IMR-90 (cell line): ENCODE measurements at regions not wholly inside any gene's neighbourhood (a gene's known extent, or its start where the extent isn't known, plus 50 kb on each side); places are given as distances from the start of the nearest gene placed in this dataset.

Experiments
- ATAC-seq: fragments of 200-7000 bp; cut with Tn5 transposase; 2 replicates; pipeline ENCODE4 v1.9.1; 2020; ENCODE audit warnings: low read depth, mild to moderate bottlenecking, moderate library complexity
- BruUV-seq: library from RNA; stranded (reverse); fragments of 400-500 nt; replicated peaks from 2 replicates; lab custom pipeline; 2021; lab: Mats Ljungman, UMichigan
- CTCF ChIA-PET: fragments of 300-600 bp; formaldehyde crosslinking; extraction: SDS; loops from one replicate; lab custom pipeline; 2021; ENCODE audit warnings: antibody characterized with exemption; lab: Yijun Ruan, JAX
- POLR2A ChIA-PET: fragments of 300-600 bp; sonication (Branson Sonifier 250); formaldehyde crosslinking; loops from one replicate; lab custom pipeline; 2022; ENCODE audit warnings: antibody characterized with exemption; ENCODE audit not compliant: unreplicated experiment; lab: Charles Lee
- DNase-seq: peaks from one replicate; pipeline ENCODE4 v3.0.0; 2013
- H2AFZ ChIP-seq: replicated peaks from 2 replicates; pipeline ENCODE3; 2013; ENCODE audit warnings: low read length, mild to moderate bottlenecking; ENCODE audit not compliant: poor library complexity
- H2AK5ac ChIP-seq: 2 replicates; pipeline ENCODE4 v1.6.1; 2013; ENCODE audit warnings: low read depth, low read length, inconsistent platforms
- H2AK9ac ChIP-seq: replicated peaks from 2 replicates; pipeline ENCODE3; 2013; ENCODE audit warnings: mild to moderate bottlenecking, low read depth, low read length, moderate library complexity; ENCODE audit not compliant: poor library complexity
- H2BK120ac ChIP-seq: 2 replicates; pipeline ENCODE4 v1.6.1; 2013; ENCODE audit warnings: low read depth, low read length, inconsistent platforms
- H2BK15ac ChIP-seq: 3 replicates; pipeline ENCODE4 v1.6.1; 2013; ENCODE audit warnings: low read depth, low read length, inconsistent platforms
- H2BK20ac ChIP-seq: 2 replicates; pipeline ENCODE4 v1.6.1; 2013; ENCODE audit warnings: low read depth, mild to moderate bottlenecking, inconsistent platforms, low read length, moderate library complexity
- H2BK5ac ChIP-seq: 2 replicates; pipeline ENCODE4 v1.6.1; 2013; ENCODE audit warnings: mild to moderate bottlenecking, low read depth, low read length, inconsistent platforms; ENCODE audit not compliant: poor library complexity, severe bottlenecking
- H3K14ac ChIP-seq: replicated peaks from 2 replicates; pipeline ENCODE4 v1.6.1; 2013; ENCODE audit warnings: low read depth, low read length, inconsistent platforms
- H3K18ac ChIP-seq: 2 replicates; pipeline ENCODE4 v1.6.1; 2013; ENCODE audit warnings: low read depth, low read length, control low read depth
- H3K23ac ChIP-seq: 2 replicates; pipeline ENCODE4 v1.6.1; 2013; ENCODE audit warnings: low read depth, low read length, inconsistent platforms
- H3K27ac ChIP-seq: 2 replicates; pipeline ENCODE4 v1.5.1; 2013; ENCODE audit warnings: mild to moderate bottlenecking, control low read depth, low read length; ENCODE audit not compliant: insufficient read depth
- H3K27me3 ChIP-seq: 2 replicates; pipeline ENCODE4 v1.6.1; 2013; ENCODE audit warnings: low read length; ENCODE audit not compliant: control insufficient read depth, insufficient read depth
- H3K36me3 ChIP-seq: 2 replicates; pipeline ENCODE4 v1.6.1; 2013; ENCODE audit warnings: low read length, mixed read lengths; ENCODE audit not compliant: control insufficient read depth, insufficient read depth
- H3K4ac ChIP-seq: 2 replicates; pipeline ENCODE4 v1.6.1; 2013; ENCODE audit warnings: low read depth, low read length, inconsistent platforms
- H3K4me1 ChIP-seq: 2 replicates; pipeline ENCODE4 v1.6.1; 2013; ENCODE audit warnings: low read length, mixed read lengths; ENCODE audit not compliant: control insufficient read depth, insufficient read depth
- H3K4me2 ChIP-seq: 2 replicates; pipeline ENCODE4 v1.6.1; 2013; ENCODE audit warnings: low read depth, mild to moderate bottlenecking, control low read depth, low read length, moderate library complexity
- H3K4me3 ChIP-seq: 2 replicates; pipeline ENCODE4 v1.5.1; 2013; ENCODE audit warnings: low read depth, mild to moderate bottlenecking, control low read depth, low read length, moderate library complexity; ENCODE audit not compliant: insufficient read depth
- H3K56ac ChIP-seq: 2 replicates; pipeline ENCODE4 v1.6.1; 2013; ENCODE audit warnings: low read length, inconsistent platforms; ENCODE audit not compliant: insufficient read depth; ENCODE audit errors: extremely low read depth
- H3K79me1 ChIP-seq, 2 experiments: 2 replicates each; pipeline ENCODE4 v1.6.1; 2013; ENCODE audit warnings: low read length in 2 of 2, inconsistent platforms in 1 of 2, low read depth in 1 of 2
- H3K9ac ChIP-seq: 2 replicates; pipeline ENCODE4 v1.6.1; 2013; ENCODE audit warnings: low read depth, low read length, control low read depth
- H3K9me1 ChIP-seq: 2 replicates; pipeline ENCODE4 v1.6.1; 2013; ENCODE audit warnings: low read length, inconsistent platforms; ENCODE audit not compliant: insufficient read depth
- H3K9me3 ChIP-seq: 2 replicates; pipeline ENCODE4 v1.6.1; 2013; ENCODE audit warnings: low read length; ENCODE audit not compliant: control insufficient read depth, insufficient read depth
- H4K20me1 ChIP-seq: 2 replicates; pipeline ENCODE4 v1.6.1; 2013; ENCODE audit warnings: low read length, inconsistent platforms; ENCODE audit not compliant: insufficient read depth
- H4K5ac ChIP-seq: 2 replicates; pipeline ENCODE4 v1.6.1; 2013; ENCODE audit warnings: mild to moderate bottlenecking, low read depth, low read length, control low read depth
- H4K8ac ChIP-seq, 2 experiments: 2 replicates each; pipeline ENCODE4 v1.6.1; 2013; ENCODE audit warnings: low read depth in 2 of 2, low read length in 2 of 2, control low read depth in 1 of 2, inconsistent platforms in 1 of 2
- H4K91ac ChIP-seq: 2 replicates; pipeline ENCODE4 v1.6.1; 2013; ENCODE audit warnings: low read depth, low read length, inconsistent platforms; ENCODE audit not compliant: insufficient read depth
- CEBPB ChIP-seq: IDR thresholded peaks from 2 replicates; pipeline ENCODE4 v1.6.1; 2012; ENCODE audit warnings: low read depth, low read length, improper control_type of control experiment
- CHD1 ChIP-seq: IDR thresholded peaks from 2 replicates; pipeline ENCODE4 v1.6.1; 2012; ENCODE audit warnings: low read depth, low read length, improper control_type of control experiment
- MAFK ChIP-seq: IDR thresholded peaks from 2 replicates; pipeline ENCODE4 v1.6.1; 2012; ENCODE audit warnings: low read depth, low read length, improper control_type of control experiment
- MAZ ChIP-seq: IDR thresholded peaks from 2 replicates; pipeline ENCODE4 v1.6.1; 2012; ENCODE audit warnings: low read depth, mild to moderate bottlenecking, low read length, improper control_type of control experiment, moderate library complexity, borderline replicate concordance
- MXI1 ChIP-seq: IDR thresholded peaks from 2 replicates; pipeline ENCODE4 v1.6.1; 2012; ENCODE audit warnings: low read depth, mild to moderate bottlenecking, low read length, moderate library complexity, borderline replicate concordance
- POLR2A ChIP-seq: IDR thresholded peaks from 2 replicates; pipeline ENCODE4 v1.6.1; 2012; ENCODE audit warnings: mild to moderate bottlenecking, low read depth, low read length
- RAD21 ChIP-seq: IDR thresholded peaks from 2 replicates; pipeline ENCODE4 v1.6.1; 2012; ENCODE audit warnings: low read length, improper control_type of control experiment
- RCOR1 ChIP-seq: IDR thresholded peaks from 2 replicates; pipeline ENCODE4 v1.6.1; 2012; ENCODE audit warnings: mild to moderate bottlenecking, low read length, improper control_type of control experiment; ENCODE audit not compliant: insufficient replicate concordance
- RFX5 ChIP-seq: IDR thresholded peaks from 2 replicates; pipeline ENCODE4 v1.8.0; 2012; ENCODE audit warnings: low read depth, mild to moderate bottlenecking, low read length, moderate library complexity
- SMC3 ChIP-seq: fragments of 150-350 bp; IDR thresholded peaks from 2 replicates; pipeline ENCODE4 v1.6.1; 2016; ENCODE audit warnings: low read depth, mild to moderate bottlenecking, antibody characterized with exemption, low read length, moderate library complexity
- WGBS, 2 experiments: methylation state at CpG; one replicate each; pipeline versions ENCODE4 v1.1.5 to v1.1.7; 2013; ENCODE audit warnings: missing lambda C conversion rate in 2 of 2; ENCODE audit not compliant: insufficient read length in 1 of 2; ENCODE audit errors: extremely low coverage in 2 of 2; 5-methylcytosine and 5-hydroxymethylcytosine counted together
- dilution Hi-C: fragments of 300-500 bp; cut with HindIII; formaldehyde crosslinking; loops from one replicate; pipeline ENCODE4 v1.14.3; 2018; ENCODE audit warnings: low sequenced_read_pairs; ENCODE audit not compliant: unreplicated experiment
- in situ Hi-C: fragments of 300-500 bp; cut with MboI; formaldehyde crosslinking; loops from 3 replicates; pipeline ENCODE4 v1.14.3; 2019; ENCODE audit warnings: low sequenced_read_pairs, inconsistent platforms, mixed read lengths
- intact Hi-C: fragments of 100-400 bp; cut with micrococcal nuclease; formaldehyde crosslinking; loops from 2 replicates; pipeline ENCODE4 v1.10.0; 2022
- TF ChIP-seq, protein P1 (sequence below): fragments of 150-350 bp; IDR thresholded peaks from 2 replicates; pipeline ENCODE4 v1.6.1; 2016; ENCODE audit warnings: low read depth, mild to moderate bottlenecking, low read length, moderate library complexity, borderline replicate concordance

DNA sequence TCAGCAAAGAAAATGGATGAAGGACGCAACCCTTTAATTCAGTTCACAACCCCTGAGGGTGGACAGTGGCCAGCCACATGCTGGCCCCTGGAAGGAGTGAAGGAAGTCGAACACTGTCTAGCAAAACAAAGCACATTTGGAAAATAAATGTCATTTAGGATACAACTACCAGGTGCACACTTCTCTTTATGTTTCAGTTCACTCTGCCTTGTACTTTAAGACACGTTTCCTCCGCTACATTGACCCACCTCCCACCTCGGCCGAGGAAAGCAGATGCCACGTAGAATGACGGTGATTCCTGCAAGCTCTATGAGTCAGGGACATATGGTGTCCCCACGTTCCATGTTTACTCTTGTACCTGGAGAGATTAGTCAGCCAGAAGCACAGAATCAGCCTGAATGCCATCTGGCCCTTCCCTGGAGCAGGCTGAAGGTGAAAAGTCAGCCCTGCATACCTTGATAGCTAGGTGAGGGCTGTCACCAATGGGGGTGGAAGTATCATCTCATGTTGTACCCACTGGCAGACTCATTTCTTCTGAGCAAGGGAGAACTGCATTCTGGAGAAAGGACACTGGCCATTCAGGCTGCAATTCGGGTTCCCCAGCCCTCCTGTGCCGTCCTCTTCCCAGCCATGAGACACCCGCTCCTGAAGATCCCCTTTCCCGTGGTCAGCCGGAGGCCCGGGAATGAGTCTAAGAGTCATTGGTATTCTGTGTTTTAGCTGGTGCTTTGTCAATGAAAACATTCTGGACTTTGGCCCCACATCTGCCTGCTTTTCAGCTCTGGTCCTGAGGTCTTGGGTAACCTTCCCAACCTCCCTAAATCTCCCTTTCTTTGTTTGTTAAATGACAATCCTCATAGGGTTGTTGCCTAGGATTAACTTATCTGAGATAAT lies 60.6 kb downstream of the FOXA2 start:
- H3K9me1 ChIP-seq = no peaks in the 10 kb centered on the region
- H3K27ac ChIP-seq = no peak overlapping the region
- in situ Hi-C loops = no loop called here
- no peak overlapping the region for H3K14ac ChIP-seq
- no TSS peak for BruUV-seq
- dilution Hi-C loops = no loop called here
- no peaks in the 10 kb centered on the region for H4K20me1 ChIP-seq
- H3K23ac ChIP-seq = no peak overlapping the region
- POLR2A ChIA-PET = no interaction called here
- H2BK20ac ChIP-seq = no peak overlapping the region
- H3K36me3 ChIP-seq = no peaks in the 10 kb centered on the region
- no peaks in the 10 kb centered on the region for H3K27me3 ChIP-seq
- WGBS, 2 experiments = no CpG with 5 or more reads among the region's 15 CpGs
- H2AK9ac ChIP-seq = no peak overlapping the region
- no peak overlapping the region for H2BK15ac ChIP-seq
- no peak overlapping the region for H3K4me2 ChIP-seq
- peaks cover 2% of the 10 kb centered on the region; the same call in 1 of the 2 replicates for H3K9me3 ChIP-seq
- H4K91ac ChIP-seq = no peak overlapping the region
- no peak overlapping the region for H2BK120ac ChIP-seq
- no peak overlapping the region for H3K56ac ChIP-seq
- H3K18ac ChIP-seq = no peak overlapping the region
- no peak overlapping the region for H2AFZ ChIP-seq
- H4K5ac ChIP-seq = no peak overlapping the region
- DNase-seq (no peak), ATAC-seq (no peak)
- no peak overlapping the region for H2AK5ac ChIP-seq
- H3K9ac ChIP-seq = no peak overlapping the region
- TF ChIP-seq, protein P1, sequence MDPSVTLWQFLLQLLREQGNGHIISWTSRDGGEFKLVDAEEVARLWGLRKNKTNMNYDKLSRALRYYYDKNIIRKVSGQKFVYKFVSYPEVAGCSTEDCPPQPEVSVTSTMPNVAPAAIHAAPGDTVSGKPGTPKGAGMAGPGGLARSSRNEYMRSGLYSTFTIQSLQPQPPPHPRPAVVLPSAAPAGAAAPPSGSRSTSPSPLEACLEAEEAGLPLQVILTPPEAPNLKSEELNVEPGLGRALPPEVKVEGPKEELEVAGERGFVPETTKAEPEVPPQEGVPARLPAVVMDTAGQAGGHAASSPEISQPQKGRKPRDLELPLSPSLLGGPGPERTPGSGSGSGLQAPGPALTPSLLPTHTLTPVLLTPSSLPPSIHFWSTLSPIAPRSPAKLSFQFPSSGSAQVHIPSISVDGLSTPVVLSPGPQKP = no peak
- no peak for TF ChIP-seq RFX5
- TF ChIP-seq SMC3 = no peak
- TF ChIP-seq MAZ = no peak
- TF ChIP-seq CHD1 = no peak
- TF ChIP-seq RAD21 = no peak
- TF ChIP-seq MXI1 = no peak
- TF ChIP-seq POLR2A = no peak
- no peak for TF ChIP-seq RCOR1
- no peak for TF ChIP-seq CEBPB
- TF ChIP-seq MAFK = no peak
- intact Hi-C loops = no loop called here
- no peaks in the 10 kb centered on the region for H3K4me1 ChIP-seq
- no peak overlapping the region for H3K4ac ChIP-seq
- CTCF ChIA-PET = interaction anchor here (0.5 kb wide), 1 partner anchor 14 kb away, joined by 3 read pairs; no protein-coding TSS in a partner anchor
- H2BK5ac ChIP-seq = no peak overlapping the region
- H3K4me3 ChIP-seq = no peak overlapping the region
- no peak overlapping the region for H4K8ac ChIP-seq
- no peaks in the 10 kb centered on the region for H3K79me1 ChIP-seq
